Superior temporal gyrus (tissue), 1 donor: ENCODE measurements at regions not wholly inside any gene's neighbourhood (a gene's known extent, or its start where the extent isn't known, plus 50 kb on each side); places are given as distances from the start of the nearest gene placed in this dataset.

ENCODE experiments used
- DNase-seq: peaks from one replicate; pipeline ENCODE4 v3.0.0-alpha.2; 2016; ENCODE audit errors: extremely low spot score

DNA sequence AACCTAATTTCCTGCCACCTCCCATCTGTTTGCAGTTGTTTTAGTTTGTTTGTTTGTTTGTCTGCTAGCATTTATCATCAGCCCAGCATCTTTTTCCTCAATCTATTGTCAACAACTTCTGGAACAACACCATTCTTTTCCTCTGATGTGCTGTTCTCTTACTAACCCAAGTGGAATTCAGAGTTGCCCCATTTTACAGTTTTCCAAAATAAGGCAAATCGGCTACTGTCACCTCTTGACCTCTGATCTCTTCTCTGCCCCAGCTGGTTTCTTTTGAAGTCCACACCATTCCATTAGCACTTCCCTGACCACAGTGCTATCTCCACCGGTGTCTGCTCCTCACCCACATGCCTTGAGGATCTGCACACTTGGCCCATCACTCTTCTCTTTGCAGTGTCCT lies 102.4 kb downstream of the EFNB2 start:
- no peak for DNase-seq

DNA sequence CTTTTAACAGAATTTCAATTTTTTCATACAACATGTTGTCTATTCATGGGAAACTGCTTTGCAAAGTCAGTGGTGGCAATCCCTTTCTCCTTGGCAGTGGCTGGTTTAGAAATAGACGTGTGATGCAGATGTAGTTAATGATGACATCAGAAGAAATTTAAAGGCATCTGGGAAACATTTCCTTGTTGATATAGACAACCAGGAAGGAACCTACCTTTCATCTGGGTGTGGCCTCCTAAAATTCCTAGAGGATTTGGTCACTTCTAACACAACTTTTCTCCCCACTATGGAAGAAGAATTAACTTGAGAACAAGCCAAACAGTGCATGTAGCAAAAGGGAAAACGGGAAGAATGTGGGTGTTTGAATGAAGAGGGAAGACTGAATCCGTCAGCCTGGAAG lies 102.8 kb downstream of the EFNB2 start:
- no peak for DNase-seq

DNA sequence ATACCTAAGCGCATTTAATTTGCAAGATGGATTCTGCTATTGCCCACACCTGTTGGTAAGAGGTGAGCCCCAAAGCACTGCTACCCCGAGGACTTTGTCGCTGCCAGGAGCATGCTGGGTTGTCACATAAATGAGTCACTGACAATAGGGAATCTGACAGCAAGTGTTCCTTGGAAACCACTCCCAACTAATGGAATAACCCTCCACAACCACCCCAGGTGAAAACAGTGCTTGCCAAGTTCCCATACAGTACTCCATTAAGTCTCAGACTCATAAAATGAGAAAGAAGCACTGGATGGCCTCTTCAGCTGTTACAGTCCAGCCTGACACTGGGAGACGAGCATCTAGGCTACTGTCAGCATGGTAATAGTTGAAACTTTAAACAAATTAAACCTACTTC lies 108.6 kb downstream of the EFNB2 start:
- no peak for DNase-seq

DNA sequence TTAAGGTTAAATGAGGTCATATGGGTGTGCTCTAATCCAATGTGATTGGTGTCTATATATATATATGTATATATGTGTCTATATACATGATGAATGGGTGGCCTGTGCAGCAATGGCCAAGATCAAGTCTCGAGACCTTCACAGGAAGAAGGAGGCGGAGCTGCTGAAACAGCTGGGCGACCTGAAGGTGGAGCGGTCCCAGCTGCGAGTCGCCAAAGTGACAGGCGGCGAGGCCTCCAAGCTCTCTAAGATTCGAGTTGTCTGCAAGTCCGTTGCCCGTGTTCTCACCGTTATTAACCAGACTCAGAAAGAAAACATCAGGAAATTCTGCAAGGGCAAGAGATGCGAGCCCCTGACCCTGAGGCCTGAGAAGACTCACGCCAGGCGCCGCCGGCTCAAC lies 109.8 kb downstream of the EFNB2 start:
- no peak for DNase-seq

DNA sequence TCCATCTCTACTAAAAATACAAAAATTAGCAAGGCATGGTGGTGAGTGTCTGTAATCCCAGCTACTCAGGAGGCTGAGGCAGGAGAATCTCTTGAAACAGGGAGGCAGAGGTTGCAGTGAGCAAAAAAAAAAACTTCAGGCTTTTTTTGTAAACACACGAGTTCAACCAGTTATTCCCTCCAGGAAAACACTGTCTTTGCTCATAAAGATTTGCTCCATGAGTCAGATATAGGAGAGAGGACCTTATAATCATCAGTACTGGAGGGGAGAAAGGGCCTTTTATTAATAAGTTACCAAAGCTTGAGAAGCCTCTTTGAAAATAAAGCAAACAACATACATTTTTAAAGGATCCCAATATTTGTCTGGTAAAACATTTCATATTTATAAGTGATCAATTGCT lies 110.7 kb downstream of the EFNB2 start:
- no peak for DNase-seq

DNA sequence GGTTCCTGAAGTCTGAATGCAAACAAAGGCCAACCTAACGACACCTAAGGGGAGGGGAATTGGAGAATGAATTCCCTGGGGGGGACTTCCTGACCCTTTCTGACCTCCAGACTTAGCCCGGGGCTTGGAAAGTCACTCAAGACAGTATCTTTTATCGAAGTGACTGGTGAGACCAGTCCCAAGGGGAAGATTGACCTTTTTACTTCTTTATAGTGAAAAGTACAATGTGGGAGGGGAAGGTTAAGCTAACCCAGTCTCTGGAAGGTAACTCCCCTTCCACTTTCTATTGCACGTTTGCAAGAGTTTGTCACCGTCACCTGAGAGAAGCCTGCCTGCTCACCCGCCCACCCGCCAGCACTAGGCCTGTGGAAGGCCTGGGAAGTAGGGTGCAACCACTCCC lies 111.9 kb downstream of the EFNB2 start:
- no peak for DNase-seq

DNA sequence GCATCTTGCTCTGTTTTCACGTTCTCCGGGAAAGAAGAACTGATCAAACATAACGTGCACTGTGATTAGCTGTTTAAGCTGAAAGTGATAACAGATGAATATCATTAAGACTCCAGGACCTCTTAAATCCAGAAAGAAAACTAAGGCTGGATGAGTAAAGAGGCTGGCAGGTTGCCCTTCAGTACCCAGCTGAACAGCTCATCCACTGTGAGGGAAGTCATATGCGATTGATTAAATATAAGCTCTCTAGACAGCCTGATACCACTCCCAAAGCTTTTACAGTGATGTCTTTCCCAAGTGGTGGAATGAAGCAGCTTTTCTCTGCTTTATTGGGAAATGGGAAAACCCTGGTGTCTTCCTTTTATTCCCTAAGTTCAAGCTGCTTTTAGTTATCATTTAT lies 116.9 kb downstream of the EFNB2 start:
- no peak for DNase-seq

DNA sequence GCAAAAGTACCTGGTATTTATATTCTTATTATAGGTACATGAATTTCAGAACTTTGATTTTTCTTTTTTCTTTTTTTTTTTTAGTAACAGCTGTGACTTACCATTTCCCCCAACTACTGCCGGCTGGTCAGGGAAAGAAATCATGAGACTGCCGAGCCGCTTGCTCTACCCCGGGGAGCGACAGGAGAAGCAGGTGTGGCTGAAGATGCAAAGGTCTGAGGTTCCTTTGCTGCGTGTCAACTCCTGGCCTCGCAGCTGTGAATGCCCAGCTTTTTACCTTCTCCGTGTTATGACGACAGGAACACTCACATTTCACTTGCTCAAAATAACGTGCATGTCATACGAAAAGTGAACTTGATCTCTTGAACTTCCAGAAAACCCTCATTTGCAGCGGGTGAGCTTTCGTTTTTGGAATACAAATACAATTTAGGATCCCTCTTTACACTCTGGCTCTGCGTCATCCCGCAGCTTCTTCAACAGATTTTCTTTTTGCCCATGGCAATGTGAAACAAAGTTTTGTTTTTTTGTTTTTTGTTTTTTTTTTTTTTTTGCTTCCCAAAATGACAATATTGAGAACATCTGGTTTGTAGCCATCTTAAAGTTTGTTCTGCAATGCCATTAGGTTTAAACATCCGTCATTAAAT lies 117.9 kb downstream of the EFNB2 start:
- no peak for DNase-seq

DNA sequence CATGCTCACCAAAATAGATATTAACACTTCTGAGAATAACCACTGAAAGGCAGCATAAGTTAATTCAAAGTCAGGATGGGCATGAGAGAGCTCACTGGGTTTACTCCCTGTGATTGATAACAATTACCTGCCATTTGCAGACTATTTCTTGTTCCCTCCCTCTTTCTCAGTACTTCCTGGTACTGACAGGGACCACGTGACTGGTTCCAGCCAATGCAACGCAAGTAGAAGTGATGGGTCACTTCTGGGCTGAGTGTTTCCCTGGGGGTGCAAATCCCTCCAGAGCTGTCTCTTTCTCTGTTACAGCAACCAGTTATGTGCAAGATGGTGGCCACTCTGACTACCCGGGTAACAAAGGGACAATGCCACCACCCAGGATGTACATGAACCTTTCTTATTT lies 118.8 kb downstream of the EFNB2 start:
- no peak for DNase-seq

DNA sequence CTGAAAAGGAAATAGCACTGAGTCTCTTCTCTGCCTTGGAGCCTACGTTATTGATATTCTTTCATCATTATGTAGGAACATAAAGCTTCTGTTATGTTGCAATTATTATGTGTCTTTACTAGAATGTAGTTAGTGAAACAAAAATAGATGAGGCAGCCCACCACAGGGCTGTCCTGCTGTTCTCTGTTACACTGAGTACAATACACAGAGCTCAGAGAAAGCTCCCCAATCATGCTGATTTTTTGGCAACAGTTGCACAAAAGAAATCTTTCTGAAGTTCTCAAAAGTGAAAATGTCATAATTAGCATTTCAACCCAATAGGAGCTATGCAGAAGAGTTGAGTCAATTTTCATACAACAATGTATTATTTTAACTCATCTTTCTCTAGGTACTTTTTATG lies 119.5 kb downstream of the EFNB2 start:
- DNase-seq: peak; percentile 78

DNA sequence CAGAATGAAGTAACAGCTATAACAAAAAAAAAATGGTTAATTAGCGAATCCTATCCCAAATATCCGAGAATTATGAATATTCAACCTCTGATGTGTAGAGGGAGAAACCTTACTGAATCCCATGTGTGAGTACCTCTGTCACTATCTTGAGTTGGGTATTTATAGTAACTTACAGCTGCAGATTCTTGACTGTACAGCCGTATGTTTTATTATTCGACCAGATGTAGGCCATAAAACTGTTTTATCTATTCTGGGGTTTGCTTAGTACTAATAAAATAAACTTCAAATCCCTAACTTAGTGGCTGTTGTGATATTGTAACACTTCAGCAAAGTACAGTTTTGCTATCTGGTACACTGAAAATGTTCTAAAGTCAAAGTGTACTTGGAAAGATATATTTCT lies 120.0 kb downstream of the EFNB2 start:
- no peak for DNase-seq

DNA sequence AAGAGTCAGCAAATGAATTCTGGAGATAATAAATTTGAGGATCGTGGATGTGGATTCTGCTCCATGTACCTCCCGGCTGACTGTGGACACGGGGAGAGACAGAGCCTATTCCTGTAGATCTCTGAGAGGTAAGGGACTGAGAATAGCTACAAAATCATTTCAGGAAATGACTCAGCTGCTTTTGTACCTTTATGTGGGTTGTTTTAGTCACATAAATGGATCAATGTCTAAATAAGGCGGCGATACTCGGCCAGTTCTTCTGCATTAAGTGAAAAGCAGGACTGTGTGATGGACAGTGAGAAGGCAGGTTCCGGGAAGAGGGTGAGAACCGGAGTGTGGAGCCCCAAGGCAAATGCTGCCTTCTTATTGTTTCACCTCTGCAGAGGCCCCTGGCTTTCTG lies 128.1 kb downstream of the EFNB2 start:
- DNase-seq: no peak

DNA sequence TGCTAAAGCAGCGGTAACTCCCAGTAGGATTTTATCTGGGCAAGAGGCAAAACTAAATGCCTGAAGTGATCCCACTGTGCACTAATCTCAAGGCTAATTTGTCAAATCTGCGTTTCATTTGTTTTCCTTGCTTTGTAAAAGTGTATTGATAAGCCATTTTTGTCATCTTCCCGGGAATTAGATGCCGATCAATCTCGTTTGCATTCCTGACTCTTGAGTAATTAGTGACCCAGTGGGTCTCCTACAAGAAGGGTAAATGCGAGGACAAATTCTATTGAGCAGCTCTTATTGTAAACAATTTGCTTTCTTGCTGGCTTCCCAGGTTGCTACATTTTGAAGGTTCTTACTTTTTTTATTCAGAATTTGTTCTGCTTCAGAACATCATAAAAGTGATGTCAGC lies 129.7 kb downstream of the EFNB2 start:
- DNase-seq: no peak

DNA sequence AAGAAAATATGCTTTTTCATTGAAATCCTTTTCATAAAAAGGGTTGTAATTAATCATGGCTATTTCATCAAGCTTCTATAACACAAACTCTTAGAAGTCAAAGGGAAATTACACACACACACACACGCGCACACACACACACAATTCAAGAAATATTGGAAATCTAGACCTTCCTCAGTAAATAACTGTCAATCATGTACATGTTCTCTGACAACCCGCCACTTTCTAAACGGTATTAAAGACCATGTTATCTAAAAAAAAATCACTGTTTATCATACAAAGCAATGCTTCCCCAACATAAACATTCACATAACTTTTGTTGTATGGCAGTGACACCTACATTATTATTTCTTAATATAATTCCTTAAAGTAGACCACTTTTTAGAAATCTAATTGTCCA lies 132.2 kb downstream of the EFNB2 start:
- DNase-seq: no peak

DNA sequence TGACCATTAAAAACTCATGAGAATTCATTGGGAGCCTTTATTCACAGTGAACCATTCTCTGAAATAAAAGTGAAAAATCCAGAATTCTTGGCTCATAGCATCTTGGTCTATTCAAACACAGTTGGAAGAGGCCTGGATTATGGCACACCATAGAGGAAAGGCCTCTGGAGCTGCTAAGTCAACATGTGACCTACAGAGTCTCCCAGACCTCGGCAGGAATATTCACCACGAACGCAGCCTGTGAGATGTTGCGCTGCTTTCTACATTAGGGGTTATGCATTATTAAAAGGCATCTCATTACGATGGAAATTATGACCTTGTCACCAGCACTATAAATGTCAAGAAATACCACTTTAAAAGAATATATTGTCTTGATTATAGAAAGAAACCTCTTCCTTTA lies 132.6 kb downstream of the EFNB2 start:
- DNase-seq: no peak

DNA sequence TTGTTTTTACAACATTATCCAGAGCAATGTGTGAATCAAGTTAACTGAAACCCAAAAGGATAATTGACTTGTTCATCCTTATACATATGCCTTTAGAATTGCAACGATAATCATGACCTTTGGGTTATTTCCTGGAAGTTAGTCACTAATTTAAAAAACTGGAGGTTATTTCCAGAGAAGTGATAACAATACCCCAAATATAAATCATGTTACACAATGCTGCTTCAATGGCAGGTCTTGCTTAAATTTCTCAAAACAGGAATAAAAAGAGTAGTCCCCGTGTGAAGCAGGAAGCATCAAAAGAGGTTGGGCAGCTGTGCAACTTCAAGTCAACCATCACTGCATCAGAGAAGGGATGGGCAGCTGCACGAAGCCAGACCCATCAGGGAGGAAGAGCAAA lies 134.4 kb downstream of the EFNB2 start:
- DNase-seq: no peak

DNA sequence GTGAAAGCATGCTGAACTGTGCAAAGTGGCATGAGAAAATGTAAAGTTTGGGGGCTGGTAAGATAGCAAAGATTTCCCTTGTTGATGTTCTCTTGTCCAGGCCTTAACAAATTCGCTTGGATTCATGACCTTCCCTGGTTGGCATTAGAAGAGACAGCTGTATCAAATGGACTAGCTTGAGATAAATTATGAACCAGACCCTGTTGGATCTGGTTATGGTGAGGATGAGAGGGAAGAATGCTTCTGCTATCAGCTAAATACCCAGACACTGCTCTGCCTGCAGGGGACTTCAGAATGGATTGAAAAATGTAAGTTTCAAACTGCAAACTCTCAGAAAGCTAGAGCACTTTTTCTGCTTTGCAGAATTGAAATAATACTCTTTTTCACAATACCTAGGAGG lies 135.2 kb downstream of the EFNB2 start:
- no peak for DNase-seq

DNA sequence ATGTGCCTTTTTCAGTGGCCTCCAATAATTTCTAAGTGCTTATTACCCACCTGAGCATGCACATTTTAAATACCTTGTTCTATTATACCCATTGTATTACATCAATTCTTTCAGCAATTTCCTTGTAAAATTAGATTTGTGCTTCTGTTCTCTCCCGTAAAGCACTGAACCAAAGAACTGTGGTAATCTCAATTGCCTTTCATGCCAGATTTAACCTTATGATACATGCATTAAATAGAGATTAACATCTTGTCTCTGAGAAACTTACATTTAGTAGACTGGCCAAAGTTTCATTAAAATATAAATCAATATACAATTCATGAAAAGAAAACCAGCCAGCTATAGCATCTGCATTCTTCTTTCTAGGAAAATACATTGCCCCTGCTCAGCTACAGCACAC lies 137.2 kb downstream of the EFNB2 start:
- DNase-seq: no peak

DNA sequence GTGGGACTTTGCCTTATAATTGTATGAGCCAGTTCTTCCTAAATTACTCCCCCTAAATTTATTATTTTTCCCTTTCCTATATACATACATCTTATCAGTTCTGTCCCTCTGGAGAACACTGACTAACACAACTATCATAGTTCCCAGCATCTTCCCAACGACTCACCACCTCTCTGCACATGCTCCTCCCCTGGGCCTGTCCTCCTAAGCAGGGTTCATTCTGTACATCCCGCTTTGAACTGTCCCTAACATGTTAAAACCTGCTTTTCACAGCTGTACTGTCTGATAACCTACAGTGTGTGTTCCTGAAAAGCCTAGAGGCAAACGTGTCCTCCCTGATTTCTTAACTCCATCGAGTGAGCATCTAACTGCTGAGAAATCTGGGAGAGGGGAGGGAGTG lies 141.7 kb downstream of the EFNB2 start:
- no peak for DNase-seq

DNA sequence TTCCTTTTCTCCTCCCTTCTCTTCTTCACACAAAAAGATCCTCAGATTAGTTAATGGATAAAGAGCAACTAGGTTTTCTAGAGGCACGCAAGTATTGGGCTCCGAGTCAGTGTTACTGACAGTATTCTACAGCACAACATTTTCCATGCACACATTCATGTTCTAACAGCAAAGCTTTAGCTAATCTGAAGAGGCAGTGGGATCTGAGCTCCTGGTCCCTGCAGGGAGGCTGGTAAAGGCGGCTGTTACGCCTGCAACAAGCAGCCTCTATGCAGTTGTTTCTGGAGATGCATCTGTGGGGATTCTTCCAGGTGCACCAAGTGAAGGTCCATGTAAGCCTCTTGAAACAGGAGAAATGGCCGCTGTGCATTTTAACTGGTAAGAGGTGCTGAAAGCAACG lies 143.8 kb downstream of the EFNB2 start:
- no peak for DNase-seq

DNA sequence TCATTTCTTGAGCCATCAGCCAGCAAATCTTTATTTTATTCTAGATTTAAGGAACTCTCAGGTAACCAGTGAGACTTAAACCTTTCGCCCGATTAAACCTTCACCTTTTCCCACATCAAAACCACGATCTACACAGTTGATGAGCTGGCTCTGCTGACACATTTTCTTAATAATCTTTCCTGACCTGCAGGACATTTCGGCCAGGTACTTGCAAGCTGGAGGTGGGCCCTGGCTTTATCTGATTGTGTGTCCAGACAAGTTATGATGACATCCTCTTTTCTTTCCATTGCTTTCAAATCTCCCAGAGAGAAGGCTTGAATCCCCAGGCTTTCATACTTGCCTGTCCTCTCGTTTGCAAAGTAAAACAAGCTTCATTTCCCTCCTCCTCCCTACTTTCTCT lies 144.2 kb downstream of the EFNB2 start:
- no peak for DNase-seq

DNA sequence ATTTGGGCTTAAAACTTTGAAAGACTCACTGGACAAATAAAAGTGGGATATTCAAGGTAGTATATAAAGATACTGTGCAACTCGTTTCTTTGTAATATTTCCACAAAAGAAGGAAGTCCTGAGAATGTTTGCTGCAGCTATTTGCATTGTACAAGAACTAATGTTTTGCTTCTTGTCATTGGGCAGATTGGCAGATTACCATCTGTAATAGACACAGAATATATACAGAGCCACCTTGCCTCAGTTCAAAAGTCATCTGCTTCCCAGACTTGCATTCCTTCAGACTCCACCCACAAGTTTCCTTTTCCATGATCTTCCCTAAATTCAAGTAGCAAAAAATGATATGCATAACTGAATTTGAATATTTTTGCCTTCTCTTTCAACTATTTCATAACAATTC lies 145.1 kb downstream of the EFNB2 start:
- no peak for DNase-seq

DNA sequence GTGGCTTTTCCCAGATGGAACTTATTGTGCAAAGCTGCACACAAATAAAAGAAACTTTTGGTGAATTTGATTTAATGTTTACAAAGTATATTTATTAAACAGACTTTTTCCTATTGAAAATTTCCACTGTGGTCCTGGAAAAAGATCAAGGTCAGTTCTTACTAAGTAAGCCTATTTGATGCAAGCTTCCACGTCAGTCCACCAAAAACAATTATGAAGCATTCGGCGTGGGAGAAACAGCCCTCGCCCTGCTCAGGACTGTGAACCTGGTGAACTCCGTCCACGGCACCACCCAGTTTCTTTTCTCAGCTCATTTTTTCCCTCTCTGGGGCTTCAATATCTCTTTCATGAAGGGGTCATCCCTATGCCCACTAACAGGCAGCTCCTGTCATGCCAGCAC lies 149.8 kb downstream of the EFNB2 start:
- no peak for DNase-seq

DNA sequence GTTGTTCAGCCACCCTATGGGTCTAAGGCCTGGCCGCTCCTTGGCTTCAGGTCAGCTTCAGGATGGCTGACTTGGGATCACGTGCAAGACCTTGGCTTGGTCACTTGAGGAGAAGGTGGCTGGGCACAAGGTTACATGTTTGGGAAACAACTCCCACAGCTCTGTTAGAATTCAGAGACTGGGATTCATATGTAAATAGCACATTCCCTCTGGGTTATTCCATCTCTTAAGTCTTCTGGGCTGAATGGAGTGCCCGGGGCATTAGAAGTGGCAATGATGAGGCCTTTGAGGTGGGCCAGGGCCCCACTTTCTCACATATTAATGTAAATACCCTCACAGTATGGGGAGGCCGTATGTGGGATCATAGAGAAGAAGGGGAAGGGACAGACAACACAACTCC lies 150.9 kb downstream of the EFNB2 start:
- no peak for DNase-seq

DNA sequence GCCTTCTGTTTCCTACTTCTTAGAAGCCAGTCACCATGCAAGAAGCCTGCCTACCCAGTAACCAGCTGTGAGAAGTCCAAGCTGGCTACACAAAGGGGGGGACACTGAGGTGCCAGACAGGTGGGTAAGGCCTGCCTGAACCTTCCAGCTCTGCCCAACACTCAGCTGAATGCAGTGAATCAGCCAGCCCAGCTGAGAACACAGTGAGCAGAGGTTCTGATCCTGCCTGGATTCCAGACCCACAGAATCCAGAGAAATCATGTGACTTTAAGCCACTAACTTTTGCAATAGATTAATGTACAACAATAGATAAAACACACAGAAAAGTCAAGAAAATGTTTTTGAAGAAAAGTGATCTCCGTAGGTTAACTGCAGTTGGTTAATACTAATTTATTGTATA lies 151.7 kb downstream of the EFNB2 start:
- DNase-seq: no peak
